ENCODE measurements at regions not wholly inside any gene's neighbourhood (a gene's known extent, or its start where the extent isn't known, plus 50 kb on each side); places are given as distances from the start of the nearest gene placed in this dataset.

DNA sequence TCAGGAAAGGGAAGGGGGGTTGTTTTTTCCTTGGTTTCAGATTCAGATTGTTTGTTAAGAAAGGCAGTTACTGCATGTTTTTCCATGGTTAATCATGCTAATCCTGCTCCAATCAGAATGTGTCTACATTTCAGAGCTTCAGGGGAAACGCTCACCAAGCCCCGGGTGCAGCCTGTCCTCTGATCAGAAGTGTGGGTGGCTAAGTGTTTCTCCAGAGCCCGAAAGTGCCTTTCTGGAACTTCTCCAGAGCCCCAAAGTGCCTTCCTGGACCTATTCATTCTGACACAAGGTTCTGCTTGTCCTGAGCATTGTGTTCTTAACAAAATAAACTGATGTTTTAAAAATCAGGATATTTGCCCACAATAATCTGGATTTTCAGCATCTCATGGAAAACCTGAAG is 359.0 kb upstream of the ZNF521 start:
- no peak for DNase-seq

DNA sequence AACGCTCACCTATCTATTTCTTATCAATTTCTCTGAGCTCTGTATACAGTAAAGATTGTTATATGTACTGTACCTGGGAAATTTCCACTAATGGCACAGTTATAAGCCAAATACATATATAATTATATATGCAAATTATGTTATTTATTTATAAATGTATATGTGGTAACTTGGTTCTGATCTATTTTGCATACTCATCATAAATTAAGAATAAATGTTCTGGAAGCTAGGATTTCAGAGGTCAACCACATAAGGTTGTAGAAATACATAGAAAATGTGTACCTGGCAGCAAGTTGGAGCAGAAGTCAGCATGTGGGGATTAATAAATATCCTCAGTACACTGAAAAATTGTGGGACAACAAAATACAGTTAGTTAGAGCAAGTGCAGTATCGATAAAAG is 353.7 kb upstream of the ZNF521 start:
- DNase-seq, result no peak

DNA sequence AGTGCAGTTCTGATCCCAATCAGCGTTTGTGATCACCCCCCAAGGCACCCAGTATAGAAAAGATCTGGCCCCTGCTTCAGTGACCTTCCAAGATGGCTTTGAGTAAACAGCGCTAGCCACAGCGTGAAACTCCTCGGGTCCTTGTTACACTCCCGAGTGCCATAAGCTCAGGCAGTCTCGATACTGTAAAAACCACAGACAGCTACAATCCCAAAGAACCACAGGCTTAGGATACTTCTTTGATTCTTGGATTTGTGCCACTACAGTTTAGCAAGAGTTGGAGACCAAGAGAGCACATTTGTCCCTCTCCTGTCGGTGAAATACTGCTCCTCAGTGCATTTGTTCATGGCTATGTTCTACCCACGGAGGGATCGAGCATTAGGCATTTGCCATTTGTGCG is 352.5 kb upstream of the ZNF521 start:
- DNase-seq, result no peak

DNA sequence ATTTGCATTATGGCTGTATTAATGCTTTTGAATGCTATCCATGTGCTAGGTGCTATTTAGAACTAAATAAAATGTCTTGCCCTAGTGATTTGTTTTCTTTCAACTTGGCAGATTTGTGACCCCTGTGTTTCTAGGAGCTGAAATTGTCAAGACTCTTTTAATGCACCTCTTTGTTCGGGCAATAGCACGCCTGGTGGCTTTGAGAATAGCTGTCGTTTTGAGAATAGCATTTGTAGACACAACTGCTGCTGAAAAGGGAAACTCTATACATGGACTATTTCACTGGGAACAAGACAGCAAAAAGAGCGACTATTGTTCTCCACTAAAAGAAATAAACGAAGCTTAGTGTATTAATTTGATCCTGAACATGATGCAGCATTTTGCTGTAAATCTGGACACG is 352.1 kb upstream of the ZNF521 start:
- DNase-seq, result no peak

DNA sequence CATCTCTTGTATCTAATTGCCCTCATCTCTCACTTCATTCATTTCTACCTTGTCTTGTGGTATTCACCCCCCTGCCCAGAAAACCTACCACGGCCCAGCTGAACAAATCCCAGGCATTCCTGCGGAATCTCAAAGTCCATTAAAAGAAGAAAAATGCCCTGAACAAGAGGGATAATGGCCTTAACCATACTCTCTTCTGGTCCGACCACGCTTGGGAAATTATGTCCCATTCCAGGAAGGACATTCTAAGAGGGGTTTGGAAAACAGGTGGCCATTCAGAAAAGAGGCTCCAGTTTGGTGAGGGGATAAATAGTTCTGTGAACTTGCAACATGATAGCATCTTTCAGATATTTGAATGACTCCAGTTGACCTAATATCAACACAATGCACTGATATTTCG is 349.9 kb upstream of the ZNF521 start:
- DNase-seq, result no peak

DNA sequence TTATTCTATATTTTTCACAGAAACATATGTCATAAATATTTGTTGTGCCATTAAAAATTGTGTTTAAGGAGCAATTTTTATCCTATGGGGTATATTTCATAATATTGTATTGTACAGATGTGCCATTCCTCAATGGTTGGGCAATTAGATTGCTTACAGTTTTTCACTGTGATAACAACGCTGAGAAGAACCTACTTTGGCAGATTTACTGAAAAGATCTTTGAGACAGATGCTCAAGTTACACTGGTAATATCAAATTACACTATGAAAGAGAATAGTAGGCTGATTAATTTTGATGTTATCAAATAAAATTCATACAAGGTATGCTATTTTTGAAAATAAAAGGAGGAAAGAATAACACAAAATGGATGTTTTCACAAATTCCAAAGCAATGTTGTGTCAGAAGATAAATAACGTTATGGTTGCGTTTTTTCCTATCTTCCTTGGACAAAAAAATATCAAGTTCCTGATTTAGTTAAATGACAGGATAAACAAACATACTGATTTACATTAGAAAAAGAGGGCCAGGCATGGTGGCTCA is 335.1 kb upstream of the ZNF521 start:
- no peak for DNase-seq

DNA sequence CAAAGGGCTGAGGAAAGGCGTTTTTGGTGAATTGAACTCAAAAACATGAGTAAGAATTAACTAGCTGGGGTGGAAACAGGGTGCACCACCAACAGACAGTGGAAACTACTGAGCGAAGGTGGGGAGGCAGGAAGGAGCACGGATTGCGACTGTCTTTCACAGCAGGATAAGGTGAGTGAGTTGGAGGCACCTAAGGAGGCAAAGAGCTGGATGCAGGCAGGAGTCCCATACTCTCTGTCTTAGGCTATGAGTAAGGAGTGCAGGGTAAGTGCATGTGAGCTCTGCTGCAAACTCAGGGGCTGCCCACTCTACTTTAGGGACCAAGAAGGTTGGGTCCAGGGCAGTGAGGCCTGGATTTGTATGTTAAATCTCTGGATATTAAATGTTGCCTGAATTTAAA is 333.1 kb upstream of the ZNF521 start:
- DNase-seq, result no peak

DNA sequence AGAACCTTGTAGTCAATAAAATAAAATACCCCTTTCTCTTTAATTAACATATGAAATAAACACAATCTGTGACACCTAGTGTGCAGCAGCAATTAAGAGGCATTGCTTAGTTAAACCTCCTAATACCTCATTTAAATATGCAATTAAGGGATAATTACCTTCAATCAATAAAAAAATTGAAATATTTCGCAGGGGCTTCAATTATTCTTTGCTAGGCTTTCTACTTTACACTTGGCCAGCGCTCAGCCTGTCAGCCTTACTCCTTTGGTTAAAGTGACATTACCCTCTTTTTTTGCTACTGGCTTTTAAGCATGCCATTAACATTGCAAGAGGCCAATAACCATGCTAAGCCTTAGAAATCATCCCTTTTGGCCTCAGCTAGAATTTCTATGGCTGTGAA is 327.5 kb upstream of the ZNF521 start:
- no peak for DNase-seq

DNA sequence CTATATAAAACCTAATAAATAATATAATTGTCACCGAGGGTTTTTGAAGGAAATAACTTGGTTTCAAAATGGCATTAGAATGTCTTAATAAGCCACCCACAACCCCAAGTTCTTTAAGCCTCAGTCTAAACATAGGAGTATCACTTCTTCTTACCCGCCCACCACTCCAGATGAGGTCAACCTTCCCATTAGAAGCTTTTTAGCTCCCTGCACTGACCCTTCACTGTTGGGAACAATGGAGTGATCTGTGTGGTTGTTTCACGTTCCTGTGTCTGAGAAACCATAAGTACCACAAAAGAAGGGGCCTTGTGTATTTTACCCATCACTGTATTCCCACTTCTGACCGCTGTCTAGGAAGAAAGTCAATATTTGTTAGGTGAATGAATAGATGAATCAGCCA is 326.3 kb upstream of the ZNF521 start:
- DNase-seq, result no peak

DNA sequence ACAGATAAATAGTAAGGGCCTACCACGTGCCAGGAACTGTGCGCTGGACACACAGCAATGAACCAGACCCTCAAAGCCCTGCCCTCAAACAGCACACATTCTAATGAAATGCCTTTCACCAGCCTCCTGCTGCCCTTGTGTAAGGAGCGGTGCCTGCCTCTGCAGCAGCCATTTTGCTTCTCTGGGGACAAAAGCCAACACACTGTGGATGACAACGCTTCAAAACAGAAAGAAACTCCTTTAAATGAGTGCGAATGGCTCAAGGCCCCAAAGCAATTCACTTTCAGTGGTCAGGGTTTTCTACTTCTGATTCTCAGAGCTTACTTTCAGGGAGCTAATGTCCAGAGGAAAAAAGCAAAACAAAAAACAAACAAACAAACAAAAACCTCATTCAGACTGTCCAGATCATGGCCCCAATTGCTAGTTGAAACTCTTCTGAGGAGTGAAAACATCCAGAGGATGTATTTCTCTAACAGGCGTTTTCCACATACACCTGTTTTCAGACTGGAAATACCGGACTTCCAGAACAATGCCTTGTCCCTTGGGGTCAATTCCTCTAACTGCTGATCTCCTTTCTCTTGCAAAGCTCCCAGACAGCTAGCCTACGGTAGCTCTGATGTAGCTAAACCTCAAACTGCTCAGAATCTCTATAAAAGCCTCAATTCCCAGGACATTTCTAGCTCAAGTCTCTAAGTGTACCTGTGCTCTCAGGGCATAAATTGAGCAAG is 323.3 kb upstream of the ZNF521 start:
- DNase-seq, result no peak

DNA sequence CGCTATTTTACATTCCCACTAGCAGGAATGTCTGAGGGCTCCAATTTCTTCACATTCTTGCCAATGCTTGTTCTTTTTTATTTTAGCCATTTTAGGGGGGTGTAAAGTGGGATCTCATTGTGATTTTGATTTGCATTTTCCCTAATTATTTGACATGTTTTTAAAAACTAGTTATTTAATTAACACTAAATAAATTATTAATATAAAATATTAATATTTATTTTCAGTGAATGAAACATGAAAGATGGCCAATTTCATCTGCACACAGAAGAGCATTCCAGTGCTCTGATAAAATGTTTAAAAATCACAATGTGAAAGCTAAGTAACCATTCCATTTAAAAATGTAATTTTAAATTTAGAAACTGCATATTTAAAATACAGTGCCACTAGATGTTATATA is 322.2 kb upstream of the ZNF521 start:
- DNase-seq, result no peak

DNA sequence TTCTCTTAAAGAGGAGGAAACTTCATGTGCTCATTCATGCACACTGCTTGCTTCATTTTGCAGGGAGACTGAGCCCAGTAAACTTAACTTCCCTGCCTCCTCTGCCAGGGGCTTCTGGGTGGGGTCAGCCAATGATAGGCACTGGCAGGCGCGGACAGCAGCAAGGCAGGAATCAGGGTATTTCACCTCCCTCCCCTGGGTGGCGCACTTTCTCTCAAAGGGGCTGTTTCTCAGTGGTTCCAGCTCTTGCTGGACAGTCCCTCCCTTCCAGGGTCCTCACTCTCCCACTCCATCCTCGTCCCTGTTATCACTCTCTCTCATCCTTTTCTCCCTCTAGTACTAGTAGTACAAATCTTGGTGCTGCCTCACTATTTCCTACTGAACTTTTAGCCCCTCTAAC is 320.5 kb upstream of the ZNF521 start:
- no peak for DNase-seq

DNA sequence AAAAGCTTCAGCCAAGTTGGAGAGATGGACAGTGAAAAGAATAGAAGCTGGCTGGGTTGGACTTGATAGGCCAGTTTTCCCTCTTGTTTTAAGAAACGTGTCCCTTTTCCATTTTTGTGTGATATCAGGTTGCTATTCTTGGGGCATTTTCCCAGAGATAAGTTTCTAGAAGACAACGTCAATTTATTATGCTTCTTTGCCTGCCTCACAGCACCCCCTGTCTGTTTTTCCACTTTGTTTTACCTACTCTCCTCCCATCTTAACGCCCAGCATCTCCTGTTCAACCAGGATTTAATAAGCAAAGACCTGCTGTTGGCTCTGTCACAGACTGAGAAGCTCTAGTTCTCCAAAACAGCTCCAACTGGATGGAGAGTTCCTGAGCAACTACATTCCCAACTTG is 317.8 kb upstream of the ZNF521 start:
- no peak for DNase-seq

DNA sequence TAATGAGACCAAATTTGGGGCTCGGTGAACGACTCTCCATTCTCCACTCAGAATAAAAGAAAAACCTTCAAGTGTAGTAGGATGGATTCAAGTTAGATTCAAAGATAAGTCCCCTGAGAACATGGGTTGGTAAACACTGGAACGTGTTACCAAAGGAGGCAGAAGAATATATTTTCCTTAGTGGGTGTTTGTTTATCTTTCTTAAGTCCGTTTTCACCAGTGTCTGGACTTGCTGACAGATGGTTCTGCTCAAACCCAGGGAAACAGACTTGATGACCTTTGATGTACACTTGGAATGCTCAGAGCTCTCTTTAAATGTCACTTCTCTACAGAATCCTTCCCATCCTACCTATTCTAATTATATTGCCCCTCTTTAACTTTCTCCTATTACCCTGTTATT is 310.3 kb upstream of the ZNF521 start:
- DNase-seq, result no peak

DNA sequence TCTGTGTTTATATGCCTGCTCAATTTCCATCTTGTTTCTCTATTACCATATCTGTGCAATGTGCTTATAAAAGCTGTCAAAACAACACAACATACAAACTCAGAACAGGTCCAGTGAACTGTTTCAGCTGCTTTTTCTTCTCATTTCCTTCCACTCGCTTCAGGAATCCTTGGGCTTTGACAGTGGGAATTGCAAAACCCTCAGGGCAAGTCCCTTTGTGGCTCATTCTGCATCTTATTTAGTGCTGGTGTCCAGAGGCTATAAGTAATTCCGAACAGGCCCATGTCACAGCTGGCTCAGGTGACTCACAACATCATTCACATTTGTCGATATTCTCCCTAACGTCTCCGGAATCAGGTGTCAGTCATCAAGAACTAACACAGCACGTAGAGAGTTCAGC is 309.9 kb upstream of the ZNF521 start:
- no peak for DNase-seq

DNA sequence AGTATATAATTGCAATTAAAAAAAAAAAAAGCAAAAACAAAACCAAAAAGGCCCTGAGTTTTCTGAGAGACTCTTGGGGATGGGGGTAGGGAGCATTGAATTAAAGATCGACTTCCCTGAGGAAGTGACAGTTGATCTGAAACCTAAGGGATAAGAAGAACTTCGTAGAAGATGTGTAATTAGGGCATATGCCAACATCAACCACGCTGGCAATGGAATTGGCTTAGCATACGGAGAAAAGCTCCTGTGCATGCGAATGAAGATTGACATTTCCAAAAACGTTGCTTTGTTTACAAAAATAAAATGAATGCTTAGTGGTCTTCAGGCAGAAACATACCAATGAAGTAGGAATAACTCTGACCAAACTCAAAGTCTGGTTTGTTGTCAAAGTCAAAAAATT is 307.6 kb upstream of the ZNF521 start:
- no peak for DNase-seq

DNA sequence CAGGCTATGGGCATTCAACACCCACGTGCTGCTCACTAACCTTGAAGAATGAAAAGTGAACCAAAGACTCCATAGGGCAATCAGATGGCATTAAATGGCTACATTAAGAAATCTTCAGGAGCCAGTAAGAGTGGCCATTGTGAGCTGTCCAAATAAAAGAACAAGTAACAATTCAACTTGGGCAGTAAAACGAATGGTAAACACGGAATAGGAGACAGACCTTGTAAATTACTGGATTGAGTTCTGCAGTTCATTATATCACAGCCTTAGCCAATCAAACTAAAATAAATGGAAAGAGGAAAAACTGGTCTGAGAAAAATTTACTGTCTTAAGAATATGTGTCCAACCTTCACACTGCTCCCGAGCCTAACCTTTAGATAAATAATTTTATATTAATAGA is 306.5 kb upstream of the ZNF521 start:
- no peak for DNase-seq

DNA sequence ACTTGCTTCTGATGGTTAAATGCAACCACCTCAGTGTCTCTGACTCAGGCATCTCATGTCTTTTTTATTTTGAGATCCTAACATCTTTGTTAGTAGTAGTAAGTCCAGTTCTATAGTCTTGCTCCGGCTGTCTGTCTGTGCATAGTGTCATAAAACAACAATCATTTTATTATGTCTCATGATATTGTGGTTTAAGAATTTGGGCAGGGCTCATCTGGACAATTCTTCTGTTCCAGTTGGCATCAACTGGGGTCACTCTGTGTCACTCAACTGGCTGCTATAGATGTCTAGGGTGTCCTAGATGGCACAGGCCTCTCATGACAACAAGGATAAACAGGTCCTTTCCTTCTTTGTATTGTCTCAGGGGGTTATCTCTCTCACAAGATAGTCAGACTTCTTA is 299.6 kb upstream of the ZNF521 start:
- no peak for DNase-seq

DNA sequence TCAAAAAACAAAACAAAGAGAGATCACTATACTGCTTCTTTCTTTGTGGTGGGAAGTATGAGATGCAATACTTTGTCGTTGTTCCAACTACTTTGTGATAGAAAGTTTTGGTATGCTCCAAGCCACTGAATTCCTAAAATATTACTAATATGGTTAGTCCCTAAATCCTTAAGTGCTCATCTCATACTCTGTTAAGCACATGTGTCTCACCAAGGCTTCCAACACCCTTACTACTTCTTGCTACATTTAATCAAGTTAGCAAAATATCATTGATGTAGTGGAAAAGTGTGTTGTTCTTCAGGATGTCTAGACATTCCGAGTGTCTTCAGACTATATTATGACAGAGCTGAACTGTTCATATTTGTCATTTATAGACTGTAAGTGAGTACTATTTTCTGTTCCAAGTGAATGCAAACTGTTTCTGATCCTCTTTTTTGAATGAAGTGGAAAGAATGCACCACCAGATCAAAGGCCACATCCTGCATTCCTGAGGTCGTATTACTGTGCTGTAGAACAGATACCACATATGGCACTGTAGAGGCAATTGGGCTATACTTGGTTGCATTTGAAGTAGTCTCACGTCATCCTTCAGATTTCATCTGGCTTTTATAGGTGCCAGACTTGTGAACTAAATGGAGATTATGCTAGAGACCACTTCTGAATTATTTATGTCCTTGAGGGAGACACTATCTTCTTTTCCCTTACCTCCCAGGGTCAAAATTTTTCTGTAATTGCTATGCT is 298.4 kb upstream of the ZNF521 start:
- DNase-seq, result no peak

DNA sequence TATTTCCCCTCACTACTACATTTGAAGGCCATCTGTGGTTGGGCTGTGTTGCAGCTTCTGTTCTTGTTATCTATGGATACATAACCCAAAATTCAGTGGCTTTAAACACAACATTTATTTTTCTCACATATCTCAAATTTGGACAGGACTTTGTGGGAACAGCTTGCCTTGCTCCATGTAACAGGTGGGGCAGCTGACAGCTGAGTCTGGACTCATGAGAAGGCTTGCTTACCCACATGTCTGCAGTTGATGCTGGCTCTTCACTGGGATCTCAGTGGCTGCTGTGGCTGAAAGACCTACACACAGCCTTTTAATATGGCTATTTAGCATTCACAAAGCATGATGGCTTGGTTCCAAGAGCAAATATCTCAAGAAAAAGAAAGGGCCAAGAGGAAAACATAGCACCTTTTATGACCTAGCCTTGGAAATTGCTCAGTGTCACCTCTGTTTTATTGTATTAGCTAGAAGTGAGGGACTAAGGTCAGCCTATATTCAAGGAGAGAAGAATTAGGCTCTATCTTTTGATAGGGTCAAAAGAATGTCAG is 296.8 kb upstream of the ZNF521 start:
- no peak for DNase-seq

DNA sequence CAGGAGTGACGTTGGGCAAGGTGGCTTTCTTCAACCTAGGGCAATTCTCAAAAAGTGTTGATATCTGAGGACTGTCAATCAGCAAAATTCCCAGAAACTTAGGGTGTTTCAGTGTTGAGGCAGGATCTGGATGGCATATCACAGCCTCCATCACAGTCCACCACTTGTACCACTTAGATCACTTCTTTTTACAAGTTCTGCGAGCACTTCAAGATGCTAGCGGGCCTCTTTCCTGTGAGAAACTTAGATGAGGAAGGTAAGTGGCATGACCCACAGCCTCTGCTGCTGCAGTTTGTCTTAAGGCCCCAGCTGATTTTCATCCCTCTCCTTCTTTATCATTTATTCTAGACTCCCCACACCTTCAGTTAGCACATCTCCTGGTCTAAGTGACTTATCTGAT is 295.4 kb upstream of the ZNF521 start:
- no peak for DNase-seq

DNA sequence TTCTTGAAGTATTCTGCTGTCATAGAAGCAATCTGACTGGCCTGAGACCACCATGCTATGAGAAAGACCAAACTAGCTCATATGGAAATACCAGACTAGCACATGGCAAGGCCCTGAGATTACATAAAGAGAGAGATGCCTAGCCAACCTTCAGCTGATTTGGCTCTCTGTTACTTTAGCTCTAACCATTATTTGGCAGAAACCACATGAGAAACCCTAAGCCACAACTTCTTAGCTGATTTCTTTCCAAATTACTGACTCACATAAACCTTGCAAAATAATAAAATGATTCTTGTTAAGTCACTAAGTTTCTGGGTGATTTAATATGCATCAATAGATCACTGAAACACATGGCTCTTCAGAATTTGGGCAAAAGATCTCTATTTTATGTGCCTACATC is 295.0 kb upstream of the ZNF521 start:
- no peak for DNase-seq

DNA sequence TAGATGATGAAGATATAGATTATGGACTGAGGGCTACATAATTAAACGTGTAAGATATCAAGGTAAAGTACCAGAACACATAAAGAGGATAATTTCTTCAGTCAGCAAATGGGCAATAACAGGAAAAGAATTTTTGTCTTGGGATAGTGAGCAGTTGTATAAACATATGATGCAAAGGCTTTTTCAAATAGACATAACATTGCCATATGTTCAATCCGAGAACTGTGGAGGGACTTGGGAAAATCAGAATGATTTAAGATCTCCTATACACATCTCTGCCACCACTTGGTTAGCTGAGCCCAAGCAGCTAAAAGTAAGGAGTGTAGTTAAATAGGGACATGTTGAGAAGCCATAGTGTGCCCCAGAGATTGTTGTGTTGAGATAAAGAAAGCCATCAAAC is 287.6 kb upstream of the ZNF521 start:
- DNase-seq, result no peak

DNA sequence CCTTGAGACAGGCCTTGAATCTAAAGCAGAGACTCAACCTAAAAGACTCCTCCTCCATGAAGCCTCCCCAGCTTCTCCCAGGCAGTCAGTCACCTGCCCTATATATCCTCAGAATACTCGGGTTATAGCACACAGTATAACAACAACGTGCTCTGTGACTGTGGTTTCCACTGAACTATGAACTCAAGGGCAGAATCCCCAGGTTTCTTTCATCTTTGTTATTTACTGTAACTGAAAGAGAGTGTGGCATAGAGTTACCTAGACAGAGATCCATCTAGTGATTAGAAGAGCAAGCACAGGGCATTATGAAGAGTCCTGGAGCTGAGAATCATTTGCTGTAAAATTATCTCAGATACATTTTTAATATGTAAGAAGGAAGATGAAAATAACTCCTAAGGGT is 281.6 kb upstream of the ZNF521 start:
- no peak for DNase-seq
